Suprapubic skin (tissue), 3 donors: ENCODE measurements at regions not wholly inside any gene's neighbourhood (a gene's known extent, or its start where the extent isn't known, plus 50 kb on each side); places are given as distances from the start of the nearest gene placed in this dataset.

Experiments used
- CTCF ChIP-seq, 2 donors: fragments of 200-600 bp in 1 of 2; fragments of 450-650 bp in 1 of 2; sonication (generic) in 1 of 2; IDR thresholded peaks; one replicate each; pipeline ENCODE4 v1.5.1; 2016 to 2019; ENCODE audit warnings: antibody characterized with exemption in 2 of 2, mild to moderate bottlenecking in 1 of 2, moderate library complexity in 1 of 2
- POLR2A ChIP-seq, 2 donors: fragments of 450-650 bp; IDR thresholded peaks; one replicate each; pipeline ENCODE4 v1.6.1; 2017; ENCODE audit warnings: antibody characterized with exemption in 2 of 2, mild to moderate bottlenecking in 2 of 2, moderate library complexity in 2 of 2

- TF ChIP-seq CTCF (IDR thresholded peaks at IDR 0.05) (no peak), POLR2A (IDR thresholded peaks at IDR 0.05) (no peak)
These were observed 127.5 kb downstream of the ABHD5 start for GRCh38 chr3:43818229-43818628.
